CD4-positive, alpha-beta T cell treated with Interleukin-4 for 1 hour (primary cell): ENCODE measurements at regions not wholly inside any gene's neighbourhood (a gene's known extent, or its start where the extent isn't known, plus 50 kb on each side); places are given as distances from the start of the nearest gene placed in this dataset.
"Not testable (repeated sequence)": the region's sequence is repeated elsewhere in the genome, so short reads cannot be mapped to it uniquely, and the experiment has no call there.

Experiments
- DNase-seq, 2 donors: peaks; one replicate each; pipeline ENCODE4 v3.0.0-alpha.2; 2020 to 2022

DNA sequence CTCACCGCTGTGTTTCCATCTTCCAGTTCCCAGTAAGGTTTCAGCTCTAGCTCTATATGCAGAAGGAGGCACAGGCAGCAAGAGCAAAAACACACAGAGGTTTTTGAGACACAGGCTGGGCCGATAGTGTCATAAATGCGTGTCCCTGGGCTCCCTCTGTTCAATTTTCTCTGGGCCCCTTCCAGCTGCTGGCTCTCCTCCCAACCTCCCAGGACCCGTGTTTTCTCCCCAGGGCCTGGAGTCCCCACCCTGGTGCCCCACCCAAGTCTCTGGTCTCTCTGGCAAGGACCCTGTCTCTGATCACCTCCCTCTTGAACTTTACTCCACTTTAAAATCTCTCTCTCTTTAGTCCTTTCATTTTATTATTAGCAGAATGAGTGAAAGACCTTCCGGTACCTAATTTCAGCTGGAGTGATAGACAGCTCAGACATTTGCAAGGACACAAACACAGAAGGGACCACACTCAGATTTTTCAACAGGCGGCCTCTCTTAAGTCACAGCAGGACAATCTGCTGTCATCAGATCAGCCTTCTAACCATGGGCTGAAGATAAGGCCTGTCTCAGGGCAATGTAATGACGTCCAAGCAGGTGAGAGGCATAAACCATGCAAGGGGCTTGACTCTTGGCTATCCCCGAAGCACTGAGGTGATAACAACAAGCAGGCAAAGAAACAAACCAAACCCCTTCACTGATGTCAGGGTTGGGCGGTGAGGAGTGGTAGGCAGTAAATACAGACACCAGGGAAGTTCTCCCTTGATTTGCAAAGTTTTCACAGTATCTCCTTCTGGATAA lies 190.0 kb upstream of the IRS2 start:
- DNase-seq: no peak

DNA sequence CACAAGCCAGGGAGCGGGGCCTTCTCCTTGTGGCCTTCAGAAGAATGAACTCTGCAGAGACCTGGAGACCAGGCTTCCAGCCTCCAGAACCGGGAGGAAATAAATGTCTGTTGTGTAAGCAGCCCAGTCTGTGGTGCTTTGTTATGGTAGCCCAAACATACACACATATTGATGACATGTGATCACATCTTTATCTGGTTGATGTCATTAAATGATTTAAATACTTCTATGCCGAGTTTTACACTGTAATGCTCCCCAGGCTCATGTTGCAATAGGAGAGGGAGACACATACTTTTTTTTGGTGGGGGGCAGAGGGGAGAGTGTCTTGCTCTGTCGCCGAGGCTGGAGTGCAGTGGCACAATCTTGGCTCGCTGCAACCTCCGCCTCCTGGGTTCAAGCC lies 188.0 kb upstream of the IRS2 start:
- no peak for DNase-seq

DNA sequence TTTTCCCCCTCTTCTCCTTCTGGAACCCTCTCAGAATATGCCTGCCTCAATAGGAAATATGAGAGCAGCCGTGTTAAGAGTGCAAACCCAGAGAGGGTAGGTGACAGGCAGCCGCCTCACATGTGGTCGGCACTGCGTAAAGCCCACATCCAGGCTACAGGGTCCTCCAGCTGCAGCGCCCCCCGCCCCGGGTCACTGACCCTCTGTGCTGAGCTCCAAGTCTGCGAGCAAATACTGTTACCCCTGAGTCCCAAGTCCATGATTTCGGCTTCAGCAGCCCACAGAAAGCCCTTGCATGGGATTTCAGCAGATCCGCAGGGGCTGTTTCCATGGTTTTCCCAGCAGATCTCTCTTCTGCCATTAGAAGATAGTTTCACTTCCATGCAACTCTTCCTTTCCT lies 186.9 kb upstream of the IRS2 start:
- DNase-seq: no peak

DNA sequence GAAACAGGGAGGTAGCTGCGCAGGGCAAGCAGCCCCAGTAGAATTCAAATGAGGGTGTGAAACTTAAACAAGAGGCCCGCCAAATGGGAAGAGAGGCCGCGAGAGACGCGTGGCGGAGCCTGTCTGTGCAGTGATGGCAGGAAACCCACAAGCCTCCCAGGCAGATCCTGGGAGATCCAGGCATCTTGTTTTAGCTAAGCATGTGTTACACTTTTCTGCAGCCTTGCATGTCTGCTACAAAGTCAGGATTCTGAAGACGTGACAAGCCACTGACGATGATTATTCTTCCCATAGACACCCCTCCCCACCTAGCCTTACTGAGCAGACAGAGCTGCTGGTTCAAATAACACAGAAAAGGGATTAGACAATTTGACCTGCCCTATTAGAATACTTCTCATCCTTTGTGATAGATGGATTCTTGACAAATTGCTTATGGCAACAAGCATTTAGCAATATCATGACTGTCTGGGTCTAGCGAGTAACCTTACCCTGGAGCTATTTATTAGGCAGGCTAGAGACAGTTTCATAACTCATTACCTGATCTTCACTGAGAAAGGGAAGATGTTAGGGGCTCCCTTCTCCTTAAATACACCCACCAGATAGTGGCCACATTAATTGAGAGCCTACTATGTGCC lies 185.2 kb upstream of the IRS2 start:
- no peak for DNase-seq

DNA sequence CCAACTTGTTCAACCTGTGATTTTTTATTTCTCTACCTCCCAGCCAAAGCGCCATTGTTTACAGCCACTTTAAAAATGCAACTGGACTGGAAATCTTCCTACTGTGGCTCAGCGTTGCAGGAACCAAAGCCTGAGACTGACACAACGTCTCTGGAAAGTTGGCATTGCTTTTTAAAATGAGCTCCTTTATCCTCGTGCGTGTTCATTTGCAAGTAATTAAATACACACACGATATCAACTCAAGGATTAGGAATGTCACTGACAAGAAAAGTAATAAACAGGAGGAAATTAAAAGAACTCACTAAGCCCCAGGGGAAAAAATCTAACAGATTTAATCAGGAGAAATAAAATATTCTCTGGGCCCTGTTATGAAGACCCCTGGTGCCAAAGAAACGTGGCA lies 184.6 kb upstream of the IRS2 start:
- DNase-seq: no peak

DNA sequence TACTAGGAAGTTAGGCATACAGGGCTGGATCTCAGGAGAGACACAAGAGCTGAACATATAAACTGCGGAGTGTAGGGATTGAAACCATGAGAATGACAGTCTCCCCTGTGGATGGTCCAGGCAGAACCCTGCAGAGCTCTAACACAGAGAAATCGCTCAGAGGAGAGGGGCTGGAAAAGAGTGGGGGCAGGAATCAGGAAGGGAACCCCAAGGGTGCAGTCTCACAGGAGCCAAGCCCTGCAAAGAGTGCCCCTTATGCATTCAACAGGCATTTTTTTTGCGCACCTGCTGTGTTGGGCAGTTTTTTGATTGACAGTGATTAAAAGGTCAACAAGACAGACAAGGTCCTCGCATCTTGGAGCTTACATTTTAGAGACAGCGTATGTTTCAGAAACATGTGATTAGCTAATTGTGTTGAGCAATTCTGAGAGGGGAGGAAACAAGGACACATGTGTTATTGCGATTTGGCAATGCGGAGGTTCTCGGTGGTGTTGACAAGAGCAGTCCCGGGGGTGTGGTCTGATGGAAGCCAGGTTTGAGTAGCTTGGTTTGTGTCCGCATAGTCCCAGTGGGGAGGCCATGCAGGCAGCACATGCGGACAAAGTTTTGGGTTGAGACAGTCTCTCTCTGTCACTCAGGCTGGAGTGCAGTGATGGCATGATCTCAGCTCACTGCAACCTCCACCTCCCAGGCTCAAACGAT lies 182.6 kb upstream of the IRS2 start:
- no peak for DNase-seq

DNA sequence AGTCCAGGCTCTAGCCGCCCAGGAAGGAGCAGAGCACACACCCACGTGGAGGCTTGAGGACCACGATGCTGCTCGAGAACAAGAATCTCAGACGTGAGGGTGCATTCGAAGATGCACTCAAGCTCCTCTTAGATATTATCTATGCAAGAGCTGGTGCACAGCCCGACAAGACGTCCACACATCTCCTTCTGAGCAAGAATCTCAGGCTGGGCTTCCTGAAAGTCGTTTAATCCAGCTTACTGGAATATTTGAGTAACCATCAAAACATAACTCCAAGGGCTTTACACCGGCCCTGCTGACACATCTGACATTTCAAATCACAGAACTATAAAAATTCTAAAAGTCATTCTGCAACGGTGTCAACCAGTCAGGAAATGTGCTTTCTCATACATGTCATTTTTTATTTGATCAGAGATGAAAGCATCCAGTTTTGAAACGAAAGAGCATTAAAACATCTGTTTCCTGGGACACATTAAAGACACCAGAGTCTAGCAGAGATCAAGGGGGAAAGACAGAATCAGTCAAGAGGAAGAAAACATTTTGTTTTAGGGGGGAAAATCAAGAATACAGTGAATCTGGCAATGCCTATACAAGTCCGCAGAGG lies 177.7 kb upstream of the IRS2 start:
- no peak for DNase-seq

DNA sequence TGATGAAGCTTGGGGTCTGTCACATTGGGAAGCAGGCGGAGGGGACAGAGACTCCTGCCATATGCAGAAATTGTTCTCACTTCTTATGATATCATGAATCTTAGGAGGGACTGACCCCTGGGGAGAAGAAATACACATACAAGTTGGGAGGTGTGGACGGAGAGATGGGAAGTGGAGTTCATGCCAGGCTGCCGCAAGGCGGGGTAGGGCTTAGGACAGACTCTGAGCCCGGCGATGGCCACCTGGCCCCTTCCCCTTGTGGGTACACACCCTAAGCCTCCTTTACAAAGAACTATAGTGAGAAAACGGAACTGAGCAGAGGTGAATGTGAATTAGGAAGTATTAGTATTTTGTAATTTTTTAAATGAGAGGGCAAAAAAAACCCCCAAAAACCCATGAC lies 177.0 kb upstream of the IRS2 start:
- no peak for DNase-seq

DNA sequence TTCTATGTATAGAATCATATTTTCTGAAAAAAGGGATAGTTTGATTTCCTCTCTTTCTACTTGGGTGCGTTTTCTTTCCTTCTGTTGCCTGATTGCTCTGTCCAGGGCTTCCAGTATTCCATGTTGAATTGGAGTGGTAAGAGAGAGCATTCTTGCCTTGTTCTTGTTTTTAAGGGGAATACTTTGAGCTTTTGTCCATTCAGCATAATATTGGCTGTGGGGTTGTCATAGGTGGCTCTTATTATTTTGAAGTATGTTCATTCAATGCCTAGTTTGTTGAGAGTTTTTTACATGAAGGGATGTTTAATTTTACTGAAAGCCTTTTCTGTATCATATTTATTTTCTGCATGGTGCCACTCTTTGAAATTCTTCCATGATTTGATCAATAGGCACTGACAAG lies 173.5 kb upstream of the IRS2 start:
- no peak for DNase-seq

DNA sequence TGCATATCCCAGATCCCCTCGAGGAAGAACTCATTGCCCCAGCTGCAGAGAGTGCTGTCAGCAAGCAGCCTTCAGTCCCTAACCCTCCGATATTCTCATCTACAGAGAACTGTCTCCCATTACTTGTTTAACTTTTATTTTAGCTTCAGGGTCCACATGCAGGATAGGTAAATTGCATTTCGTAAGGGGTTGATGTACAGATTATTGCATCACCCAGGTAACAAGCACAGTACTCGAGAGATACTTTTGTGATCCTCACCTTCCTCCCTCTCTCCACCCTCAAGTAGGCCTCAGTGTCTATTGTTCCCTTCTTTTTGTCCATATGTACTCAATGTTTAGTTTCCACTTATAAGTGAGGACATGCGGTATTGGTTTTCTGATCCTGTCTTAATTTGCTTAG lies 171.5 kb upstream of the IRS2 start:
- DNase-seq: no peak

DNA sequence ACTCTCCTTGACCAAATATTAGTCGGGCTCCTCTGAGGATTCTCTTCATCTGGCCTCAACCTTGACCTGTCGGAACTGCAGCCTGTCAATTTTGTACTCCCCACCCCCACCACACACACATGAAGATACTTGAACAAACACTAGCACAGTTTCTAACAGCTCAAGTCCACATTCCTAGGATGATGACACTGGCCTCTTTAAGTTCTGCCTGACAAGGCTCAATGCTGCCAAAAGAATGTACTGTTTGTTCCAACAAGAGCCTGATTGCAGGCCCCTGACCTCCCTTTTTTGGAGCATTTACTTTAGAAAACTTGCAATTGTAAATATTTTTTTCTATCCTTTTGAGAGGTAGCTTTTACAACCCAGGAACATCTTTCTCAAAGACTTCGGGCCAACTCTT lies 169.2 kb upstream of the IRS2 start:
- no peak for DNase-seq

DNA sequence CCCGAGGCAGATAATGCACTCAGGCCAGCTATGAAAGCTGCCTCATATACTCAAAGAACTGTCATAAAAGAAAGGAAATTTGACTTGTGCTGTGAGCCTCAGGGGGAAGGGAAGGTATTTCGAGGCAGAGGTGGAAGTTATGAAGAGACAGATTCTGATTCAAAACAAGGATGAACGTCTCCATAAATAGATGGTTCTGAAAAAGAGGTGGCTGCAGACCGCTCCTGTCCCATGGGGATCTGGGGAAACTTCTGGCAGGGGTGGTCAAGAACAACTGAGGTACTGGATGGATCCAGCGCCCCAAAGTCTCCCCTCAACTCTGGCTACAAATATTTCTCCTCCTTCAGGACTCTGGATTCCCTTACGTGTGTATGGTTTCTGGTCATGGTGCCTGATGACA lies 168.1 kb upstream of the IRS2 start:
- no peak for DNase-seq

DNA sequence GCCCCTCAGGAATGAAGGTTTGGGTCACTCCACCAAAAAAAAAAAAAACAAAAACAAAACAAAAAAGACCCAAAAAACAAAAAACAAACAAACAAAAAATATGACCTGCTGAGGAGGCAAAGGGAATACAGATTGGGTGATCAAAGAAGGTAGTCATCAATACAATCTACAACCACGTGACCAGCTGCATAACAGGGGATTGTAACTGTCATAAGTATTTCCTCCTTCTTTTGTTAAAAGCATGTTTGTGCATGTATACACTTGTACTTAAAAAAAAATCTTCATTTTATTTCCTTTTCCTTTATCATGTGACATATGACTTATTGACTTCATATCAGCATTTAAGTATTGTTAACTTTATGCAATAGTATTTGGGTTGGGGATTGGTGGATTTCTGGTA lies 165.1 kb upstream of the IRS2 start:
- no peak for DNase-seq

DNA sequence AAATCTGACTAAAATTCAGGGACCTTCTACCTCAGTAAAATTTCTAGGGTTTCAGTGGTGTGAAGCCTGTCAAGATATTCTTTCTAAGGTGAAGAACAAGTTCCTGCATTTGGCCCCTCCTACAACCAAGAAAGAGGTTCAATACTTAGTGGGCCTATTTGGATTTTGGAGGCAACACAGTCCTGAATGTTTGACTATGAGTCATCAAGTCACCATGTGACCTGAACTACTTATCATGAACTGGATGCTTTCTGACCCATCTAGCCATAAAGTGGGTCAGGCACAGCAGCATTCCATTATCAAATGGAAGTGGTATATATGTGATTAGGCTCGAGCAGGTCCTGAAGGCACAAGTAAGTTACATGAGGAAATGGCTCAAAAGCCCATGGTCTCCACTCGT lies 163.0 kb upstream of the IRS2 start:
- DNase-seq: no peak

DNA sequence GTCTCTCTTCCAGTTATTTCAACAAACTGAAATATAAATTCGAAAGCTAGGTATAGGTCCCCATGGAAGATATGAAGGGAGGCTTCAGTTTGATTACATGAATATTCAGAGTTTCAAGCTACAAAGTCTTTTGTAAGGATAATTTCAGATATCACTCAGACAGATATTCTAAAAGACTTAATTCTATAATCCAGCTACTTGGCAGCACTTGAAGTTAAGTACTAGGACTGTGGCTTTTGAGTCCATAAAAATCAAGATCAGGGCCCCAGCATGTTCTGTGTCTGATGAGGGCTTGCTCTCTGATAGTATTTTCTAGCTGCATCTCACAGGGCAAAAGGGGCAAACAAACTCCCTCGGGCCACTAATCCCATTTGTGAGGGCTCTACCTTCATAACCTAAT lies 160.6 kb upstream of the IRS2 start:
- DNase-seq: no peak

DNA sequence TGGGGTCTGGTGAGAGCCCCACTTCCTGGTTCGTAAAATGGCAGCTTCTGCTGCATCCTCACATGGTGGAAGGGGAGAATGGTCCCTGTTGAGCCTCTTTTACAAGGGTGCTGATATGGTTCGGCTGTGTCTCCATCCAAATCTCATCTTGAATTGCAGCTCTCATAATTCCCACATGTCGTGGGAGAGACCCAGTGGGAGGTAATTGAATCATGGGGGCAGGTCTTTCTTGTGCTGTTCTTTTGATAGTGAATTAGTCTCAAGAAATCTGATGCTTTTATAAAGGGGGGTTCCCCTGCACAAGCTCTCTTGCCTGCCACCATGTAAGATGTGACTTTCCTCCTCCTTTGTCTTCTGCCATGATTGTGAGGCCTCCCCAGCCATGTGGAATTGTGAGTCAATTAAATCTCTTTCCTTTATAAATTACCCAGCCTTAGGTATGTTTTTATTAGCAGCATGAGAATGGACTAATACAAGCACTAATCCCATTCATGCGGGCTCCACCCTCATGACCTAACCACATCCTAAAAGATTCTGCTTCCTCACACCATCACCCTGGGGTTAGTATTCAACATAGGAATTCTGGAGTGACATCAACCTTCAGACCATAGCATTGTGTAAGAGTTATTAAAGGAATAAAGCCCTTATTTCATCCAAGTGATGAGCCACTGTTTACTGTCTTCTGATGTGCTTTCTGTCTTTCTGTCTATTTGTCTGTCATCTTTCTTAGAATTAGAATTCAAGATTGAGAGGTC lies 159.0 kb upstream of the IRS2 start:
- DNase-seq: no peak

DNA sequence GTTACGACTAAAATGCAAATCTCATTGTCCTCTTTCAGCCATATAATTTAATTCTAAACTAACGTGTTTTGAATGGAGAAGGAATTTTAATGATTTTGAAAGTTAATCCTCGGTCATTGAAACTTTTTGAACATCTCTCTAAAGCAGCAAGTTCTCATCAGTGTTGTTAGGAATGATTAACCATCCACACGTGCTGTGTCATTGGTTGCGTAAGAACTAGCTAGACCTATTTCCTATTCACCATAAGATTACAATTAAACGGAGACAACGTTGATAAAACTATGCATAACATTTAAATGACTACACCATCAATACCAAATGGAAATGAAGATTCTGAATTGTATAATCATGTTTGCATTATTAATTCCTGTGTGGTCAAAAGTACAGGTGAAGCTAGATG lies 155.6 kb upstream of the IRS2 start:
- no peak for DNase-seq

DNA sequence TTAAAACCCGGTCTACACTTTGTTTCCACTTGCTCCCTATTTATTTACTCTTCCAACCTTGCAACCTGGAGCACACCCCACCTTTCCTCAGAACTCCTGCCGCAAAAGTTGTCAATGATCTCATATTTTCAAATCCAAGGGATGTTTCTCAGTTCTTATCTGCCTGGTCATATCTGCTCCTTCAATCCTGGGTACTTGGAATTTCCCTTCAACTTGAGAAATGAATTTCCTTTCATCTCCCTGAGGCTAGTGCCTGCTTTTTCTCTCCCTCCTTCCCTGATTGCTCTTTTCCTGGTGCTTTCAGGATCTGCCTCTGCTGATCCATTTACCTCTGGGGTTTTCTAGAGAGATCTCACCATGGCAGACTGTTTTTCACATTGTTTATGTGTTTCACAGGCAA lies 154.8 kb upstream of the IRS2 start:
- no peak for DNase-seq

DNA sequence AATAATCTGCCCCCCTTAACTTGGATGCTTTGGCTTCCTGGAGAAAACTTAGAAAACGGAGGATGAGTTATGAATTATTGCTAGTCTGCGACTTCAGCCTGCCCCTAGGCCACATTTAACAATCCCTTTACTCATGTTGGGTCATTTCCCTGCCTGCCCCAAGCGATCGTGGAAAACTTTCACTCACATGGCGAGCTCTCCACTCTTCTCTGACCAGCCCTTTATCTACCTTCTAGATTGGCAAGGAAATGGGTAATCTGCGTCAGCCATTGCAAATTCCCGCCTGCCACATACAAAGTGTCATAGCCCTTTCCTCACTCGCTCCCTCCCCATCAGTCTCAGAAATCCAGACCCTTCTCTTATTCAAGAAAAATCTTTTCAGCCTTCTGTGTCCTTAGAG lies 154.3 kb upstream of the IRS2 start:
- no peak for DNase-seq

DNA sequence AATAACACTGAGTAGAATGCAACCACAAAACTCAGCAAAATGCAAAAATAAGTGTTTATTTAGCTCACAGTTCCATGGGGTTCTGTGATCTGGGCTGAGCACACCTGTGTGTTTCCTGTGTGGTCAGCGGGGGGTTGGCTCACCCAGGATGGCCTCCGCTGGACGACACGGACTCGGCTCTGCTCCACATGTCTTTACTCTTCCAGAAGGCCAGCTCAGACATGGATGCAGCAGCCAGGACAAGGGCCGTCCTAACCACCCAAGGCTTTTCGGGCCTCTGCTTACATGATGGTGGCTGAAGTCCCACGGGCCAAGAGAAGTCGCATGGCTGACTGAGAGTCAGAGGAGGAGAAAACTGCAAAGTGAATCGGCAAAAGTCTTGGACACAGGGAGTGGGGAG lies 153.5 kb upstream of the IRS2 start:
- no peak for DNase-seq

DNA sequence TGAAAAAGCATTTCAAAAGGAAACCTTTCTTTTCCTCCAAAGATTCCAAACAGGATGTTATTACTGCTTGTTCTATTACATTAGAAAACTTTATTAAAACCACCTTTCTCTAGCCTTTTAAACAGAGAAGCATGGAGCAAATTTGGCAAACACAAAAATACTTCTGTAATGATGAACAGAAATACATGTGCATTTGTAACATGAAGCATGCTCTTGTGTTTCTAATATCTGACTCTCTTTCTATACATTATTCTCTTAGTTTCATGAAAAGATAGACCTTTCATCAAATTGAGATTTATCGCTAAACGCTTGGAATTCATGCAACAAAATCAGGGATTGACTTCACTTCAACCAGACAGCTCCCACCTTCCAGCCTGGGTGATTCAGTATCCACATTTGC lies 152.8 kb upstream of the IRS2 start:
- DNase-seq: no peak

DNA sequence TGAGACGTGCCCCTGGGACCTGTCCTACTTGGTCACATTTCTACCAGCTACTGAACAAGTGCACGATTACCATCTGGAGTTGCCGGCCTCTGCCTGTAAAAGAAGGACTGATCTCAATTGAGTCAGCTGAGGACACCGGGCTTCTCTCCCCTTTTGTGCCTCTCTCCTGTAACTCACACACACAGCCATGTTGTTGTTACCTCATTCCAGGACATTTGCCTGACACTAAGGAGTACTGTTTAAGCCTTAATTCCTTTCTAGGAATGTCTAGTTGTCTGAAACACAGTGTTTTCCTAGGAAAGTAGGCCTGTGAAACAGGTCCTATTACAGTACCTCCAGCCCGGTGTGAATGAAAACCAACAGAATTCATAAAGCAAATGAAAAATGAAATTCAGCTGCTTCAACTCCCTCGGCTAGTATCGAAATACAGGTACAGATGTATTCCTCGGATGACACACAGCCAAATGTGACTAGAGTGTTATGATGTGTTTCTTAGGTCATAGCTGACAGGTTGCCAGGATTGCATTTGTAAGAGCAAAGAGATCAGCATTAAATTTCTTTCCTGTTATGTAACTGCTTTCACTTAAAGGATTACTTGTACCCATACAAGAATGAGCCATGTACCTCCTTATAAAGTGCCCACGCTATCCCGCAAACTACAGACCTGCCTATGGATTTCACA lies 152.0 kb upstream of the IRS2 start:
- DNase-seq: no peak

DNA sequence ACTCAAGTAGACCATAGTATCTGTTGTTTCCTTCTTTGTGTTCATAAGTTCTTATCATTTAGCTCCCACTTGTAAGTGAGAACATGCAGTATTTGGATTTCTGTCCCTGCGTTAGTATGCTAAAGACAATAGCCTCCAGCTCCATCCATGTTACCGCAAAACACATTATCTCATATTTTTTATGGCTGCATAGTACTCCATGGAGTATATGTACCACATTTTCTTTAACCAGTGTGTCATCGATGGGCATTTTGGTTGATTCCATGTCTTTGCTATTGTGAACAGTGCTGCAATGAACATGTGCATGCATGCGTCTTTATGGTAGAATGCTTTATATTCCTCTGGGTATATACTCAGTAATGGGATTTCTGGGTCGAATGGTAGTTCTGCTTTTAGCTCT lies 148.1 kb upstream of the IRS2 start:
- DNase-seq: not testable (repeated sequence)
